Adrenal gland (tissue), 9 donors: ENCODE measurements at regions not wholly inside any gene's neighbourhood (a gene's known extent, or its start where the extent isn't known, plus 50 kb on each side); places are given as distances from the start of the nearest gene placed in this dataset.

ENCODE experiments used
- DNase-seq, 7 donors: peaks; one replicate each; pipeline ENCODE4 v3.0.0-alpha.2; 2019 to 2020
- H3K27ac ChIP-seq, 5 donors: fragments of 200-600 bp; sonication (generic) in 4 of 5; 1 replicate in 3 of 5; 2 replicates in 2 of 5; pipeline versions ENCODE4 v1.5.1 to v1.8.0; 2016 to 2020; ENCODE audit warnings: mild to moderate bottlenecking in 1 of 5
- H3K27me3 ChIP-seq: fragments of 200-600 bp; 2 replicates; pipeline ENCODE4 v1.8.0; 2021
- H3K36me3 ChIP-seq, 2 donors: fragments of 200-600 bp; replicated peaks in 1 of 2; 1 replicate in 1 of 2; 2 replicates in 1 of 2; pipeline versions ENCODE4 v1.5.1 to v1.8.0; 2018 to 2022
- H3K4me1 ChIP-seq, 2 donors: fragments of 200-600 bp; replicated peaks in 1 of 2; 1 replicate in 1 of 2; 2 replicates in 1 of 2; pipeline versions ENCODE4 v1.5.1 to v1.8.0; 2018 to 2021
- H3K4me3 ChIP-seq, 4 donors: fragments of 200-600 bp; sonication (generic) in 3 of 4; one replicate each; pipeline ENCODE4 v1.5.1; 2016 to 2018
- H3K9me3 ChIP-seq, 3 donors: fragments of 200-600 bp; sonication (generic) in 1 of 3; replicated peaks in 1 of 3; 1 replicate in 2 of 3; 2 replicates in 1 of 3; pipeline versions ENCODE4 v1.5.1 to v1.8.0; 2016 to 2021
- POLR2A ChIP-seq, 2 donors: fragments of 450-650 bp; IDR thresholded peaks; one replicate each; pipeline ENCODE4 v1.6.1; 2017; ENCODE audit warnings: antibody characterized with exemption in 2 of 2, mild to moderate bottlenecking in 2 of 2, moderate library complexity in 1 of 2
- WGBS, 4 donors: extraction: QIAGEN DNeasy Blood & Tissue Kit in 2 of 4; methylation state at CpG; one replicate each; pipeline versions ENCODE4 v1.1.5 to v1.1.7; 2013 to 2017; 5-methylcytosine and 5-hydroxymethylcytosine counted together
- intact Hi-C, 2 donors: fragments of 100-400 bp; cut with DNase I; formaldehyde crosslinking; loops; one replicate each; pipeline versions ENCODE4 v1.14.1 to v1.15.0; 2022 to 2023
- TF ChIP-seq, protein P1 (sequence below), 6 experiments: fragments of 450-650 bp in 4 of 6; fragments of 200-600 bp in 2 of 6; sonication (generic) in 1 of 6; IDR thresholded peaks; 1 replicate in 5 of 6; 2 replicates in 1 of 6; pipeline versions ENCODE4 v1.5.1 to v1.8.0; 2016 to 2021; ENCODE audit warnings: antibody characterized with exemption in 6 of 6, mild to moderate bottlenecking in 2 of 6, moderate library complexity in 1 of 6
- donor health status: healthy with polysubstance abuse.
- donor health status: Bipolar disorder and iron deficiency.
- donor health status: DM: yes; HTN: yes; CAD: no.
- donor health status: DM: no; HTN: no; CAD: no.
- donor health status: DM: no; HTN: no; CAD: no.

DNA sequence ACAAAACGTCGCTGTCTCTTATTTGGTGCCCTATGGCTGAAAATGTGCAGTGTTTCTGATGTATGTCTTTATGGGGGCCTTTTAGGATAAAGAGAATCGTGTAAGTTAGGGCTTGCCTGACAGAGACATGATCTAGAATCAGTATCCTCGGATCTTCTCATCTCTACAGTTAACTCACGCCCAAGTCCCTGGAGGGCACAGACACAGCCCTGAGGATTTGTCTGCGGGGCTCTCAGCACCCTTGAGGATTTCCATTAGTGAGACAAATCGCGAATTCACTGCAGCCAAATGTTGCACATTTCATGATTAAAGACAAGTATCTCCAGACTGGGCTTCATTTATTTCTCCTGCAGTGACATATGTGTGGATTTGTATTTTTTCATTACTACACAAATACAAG lies 552.7 kb downstream of the C6orf118 start:
- H3K9me3 ChIP-seq: no peaks in the 10 kb centered on the region
- intact Hi-C loops: no loop called here
- H3K27me3 ChIP-seq: no peaks in the 10 kb centered on the region
- H3K36me3 ChIP-seq: no peaks in the 10 kb centered on the region
- no peak overlapping the region for H3K27ac ChIP-seq
- TF ChIP-seq, protein P1, sequence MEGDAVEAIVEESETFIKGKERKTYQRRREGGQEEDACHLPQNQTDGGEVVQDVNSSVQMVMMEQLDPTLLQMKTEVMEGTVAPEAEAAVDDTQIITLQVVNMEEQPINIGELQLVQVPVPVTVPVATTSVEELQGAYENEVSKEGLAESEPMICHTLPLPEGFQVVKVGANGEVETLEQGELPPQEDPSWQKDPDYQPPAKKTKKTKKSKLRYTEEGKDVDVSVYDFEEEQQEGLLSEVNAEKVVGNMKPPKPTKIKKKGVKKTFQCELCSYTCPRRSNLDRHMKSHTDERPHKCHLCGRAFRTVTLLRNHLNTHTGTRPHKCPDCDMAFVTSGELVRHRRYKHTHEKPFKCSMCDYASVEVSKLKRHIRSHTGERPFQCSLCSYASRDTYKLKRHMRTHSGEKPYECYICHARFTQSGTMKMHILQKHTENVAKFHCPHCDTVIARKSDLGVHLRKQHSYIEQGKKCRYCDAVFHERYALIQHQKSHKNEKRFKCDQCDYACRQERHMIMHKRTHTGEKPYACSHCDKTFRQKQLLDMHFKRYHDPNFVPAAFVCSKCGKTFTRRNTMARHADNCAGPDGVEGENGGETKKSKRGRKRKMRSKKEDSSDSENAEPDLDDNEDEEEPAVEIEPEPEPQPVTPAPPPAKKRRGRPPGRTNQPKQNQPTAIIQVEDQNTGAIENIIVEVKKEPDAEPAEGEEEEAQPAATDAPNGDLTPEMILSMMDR (IDR thresholded peaks at IDR 0.05): no peak
- no peak for TF ChIP-seq POLR2A (IDR thresholded peaks at IDR 0.05)
- WGBS, 4 donors: 61 to 77% (median 68%) methylated on average over 7 to 8 of the region's 8 CpGs
- no peak for DNase-seq
- no peak overlapping the region for H3K4me3 ChIP-seq
- no peaks in the 10 kb centered on the region for H3K4me1 ChIP-seq

DNA sequence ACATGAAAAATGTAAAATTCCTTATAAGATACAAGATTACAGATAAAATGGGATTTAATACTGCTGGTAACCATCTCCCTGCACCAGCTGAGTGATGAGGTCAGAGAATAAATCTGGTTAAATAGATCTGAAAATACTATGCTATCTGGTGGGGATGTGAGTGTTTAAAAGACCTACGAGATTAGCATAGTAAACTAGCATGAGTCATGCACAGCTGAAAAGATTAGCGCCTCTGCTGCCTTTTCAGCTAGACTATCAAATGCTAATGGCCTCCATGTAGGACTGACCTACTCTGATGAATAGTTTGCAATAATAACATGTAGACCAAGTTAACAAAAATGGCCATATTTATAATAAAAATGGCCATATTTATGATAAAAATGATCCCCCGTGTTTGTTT lies 553.3 kb downstream of the C6orf118 start:
- intact Hi-C loops: no loop called here
- no peak overlapping the region for H3K4me3 ChIP-seq
- no peaks in the 10 kb centered on the region for H3K4me1 ChIP-seq
- no peak for DNase-seq
- H3K27me3 ChIP-seq: no peaks in the 10 kb centered on the region
- no peaks in the 10 kb centered on the region for H3K36me3 ChIP-seq
- H3K27ac ChIP-seq: no peak overlapping the region
- WGBS, 4 donors: 66 to 79% (median 71%) methylated on average over 3 of the region's 3 CpGs
- TF ChIP-seq, protein P1 (IDR thresholded peaks at IDR 0.05): no peak
- TF ChIP-seq POLR2A (IDR thresholded peaks at IDR 0.05): no peak
- no peaks in the 10 kb centered on the region for H3K9me3 ChIP-seq

DNA sequence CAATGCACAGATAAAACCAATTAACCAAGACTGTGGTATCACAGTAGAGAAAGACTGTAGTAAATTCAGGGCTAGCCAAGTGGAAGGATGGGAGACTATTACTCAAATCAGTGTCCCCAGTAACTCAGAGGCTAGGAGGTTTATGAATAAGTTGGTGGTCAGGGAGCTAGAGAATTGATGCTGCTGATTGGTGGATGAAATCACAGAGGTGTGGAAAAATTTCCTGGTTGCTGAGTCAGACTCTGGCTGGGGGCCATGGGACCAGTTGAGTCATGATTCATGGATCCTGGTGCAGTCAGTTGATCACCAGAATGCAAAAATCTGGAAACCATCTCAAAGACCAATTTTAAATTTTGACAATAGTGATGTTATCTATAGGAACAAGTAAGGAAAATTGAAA lies 555.9 kb downstream of the C6orf118 start:
- intact Hi-C loops: no loop called here
- H3K4me3 ChIP-seq: no peak overlapping the region
- no peak for DNase-seq
- no peaks in the 10 kb centered on the region for H3K27me3 ChIP-seq
- H3K27ac ChIP-seq: no peak overlapping the region
- no peaks in the 10 kb centered on the region for H3K9me3 ChIP-seq
- H3K4me1 ChIP-seq: peaks cover 0 to 6% of the 10 kb centered on the region in 2 donors
- TF ChIP-seq POLR2A (IDR thresholded peaks at IDR 0.05): no peak
- TF ChIP-seq, protein P1 (IDR thresholded peaks at IDR 0.05): no peak
- no peaks in the 10 kb centered on the region for H3K36me3 ChIP-seq

- H3K4me1 ChIP-seq: peaks cover 0 to 6% of the 10 kb centered on the region in 2 donors
- H3K9me3 ChIP-seq: no peaks in the 10 kb centered on the region
- H3K27me3 ChIP-seq: no peaks in the 10 kb centered on the region
- no peak for TF ChIP-seq POLR2A (IDR thresholded peaks at IDR 0.05)
- TF ChIP-seq, protein P1 (IDR thresholded peaks at IDR 0.05): no peak
- 55 to 71% (median 66%) methylated on average over 5 of the region's 5 CpGs for WGBS, 4 donors
- intact Hi-C loops: no loop called here
- no peak overlapping the region for H3K4me3 ChIP-seq
- no peak for DNase-seq
- H3K36me3 ChIP-seq: no peaks in the 10 kb centered on the region
- no peak overlapping the region for H3K27ac ChIP-seq
Observed at GRCh38 chr6:164751395-164751794, 558.0 kb downstream of the C6orf118 start.
